ENCODE measurements at regions not wholly inside any gene's neighbourhood (a gene's known extent, or its start where the extent isn't known, plus 50 kb on each side); places are given as distances from the start of the nearest gene placed in this dataset.

DNA sequence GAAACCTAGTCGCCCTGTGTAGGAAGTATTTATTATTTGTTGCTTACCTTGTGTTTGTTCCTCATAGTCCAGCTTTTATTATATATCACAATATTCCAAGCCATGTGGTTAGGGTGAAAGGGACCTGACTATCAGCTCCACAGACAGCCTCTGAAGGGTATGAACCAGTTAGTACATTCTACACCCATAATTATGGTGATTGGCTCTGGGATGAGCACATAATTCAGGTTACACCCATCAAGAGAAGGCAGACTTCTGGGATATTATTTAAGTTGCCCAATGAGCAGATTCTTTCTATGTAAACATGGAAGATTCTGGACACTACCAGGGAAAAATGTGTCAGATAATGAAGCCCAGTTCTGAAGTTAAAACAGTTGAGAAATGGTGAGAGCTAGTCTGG is 168.0 kb downstream of the KIF4B start:
- no peak overlapping the region for H3K23ac ChIP-seq (ENCODE audit: insufficient read length)
- H3K14ac ChIP-seq (ENCODE audit: insufficient read length), result no peak overlapping the region
- no peak overlapping the region for H2BK20ac ChIP-seq (ENCODE audit: low read length)
- H2BK120ac ChIP-seq (replicated peaks; ENCODE audit: low read depth, low read length), result no peak overlapping the region
- WGBS, 2 experiments (ENCODE audit: extremely low coverage in 1 of 2, insufficient coverage in 1 of 2, insufficient read length in 1 of 2, insufficient replicate concordance in 2 of 2, low coverage in 1 of 2, low lambda C conversion rate in 2 of 2, missing lambda C conversion rate in 1 of 2), result 88% methylated on average over 1 of the region's 1 CpG; no CpG with 5 or more reads in 1 of the 2 experiments
- no peak overlapping the region for H3K4me2 ChIP-seq (ENCODE audit: insufficient read depth in 1 of 2, low read depth in 2 of 2, low read length in 2 of 2)
- no peak overlapping the region for H3K18ac ChIP-seq (ENCODE audit: extremely low read depth, low read length)
- no peak overlapping the region for H4K91ac ChIP-seq (replicated peaks; ENCODE audit: insufficient read length, low read length)
- no peak overlapping the region for H2BK12ac ChIP-seq (ENCODE audit: low read depth, low read length)
- TF ChIP-seq SIRT6 (IDR thresholded peaks at IDR 0.05; ENCODE audit: low read length) (no peak), TEAD4 (IDR thresholded peaks at IDR 0.05; ENCODE audit: low read depth, low read length) (no peak), FOSL1 (IDR thresholded peaks at IDR 0.05; ENCODE audit: insufficient read depth, low read depth, low read length) (no peak), PHF8 (conservative IDR thresholded peaks at IDR 0.05; ENCODE audit: low read depth, low read length) (no peak), CTBP2 (IDR thresholded peaks at IDR 0.05; ENCODE audit: borderline replicate concordance, insufficient read depth, insufficient read length, low read length) (no peak), YY1 (IDR thresholded peaks at IDR 0.05; ENCODE audit: low read depth, low read length) (no peak), RBBP5 (IDR thresholded peaks at IDR 0.05; ENCODE audit: borderline replicate concordance, low read depth, low read length) (no peak), SP2 (IDR thresholded peaks at IDR 0.05; ENCODE audit: low read length) (no peak), POLR2A (IDR thresholded peaks at IDR 0.05; ENCODE audit: control extremely low read depth in 1 of 2, low read depth in 2 of 2, low read length in 2 of 2) (no peak), NRF1 (IDR thresholded peaks at IDR 0.05; ENCODE audit: low read depth, low read length) (no peak), HDAC2 (IDR thresholded peaks at IDR 0.05; ENCODE audit: borderline replicate concordance in 1 of 2, low read depth in 2 of 2, low read length in 2 of 2) (no peak), JUN (IDR thresholded peaks at IDR 0.05; ENCODE audit: low read depth, low read length) (no peak), SP1 (IDR thresholded peaks at IDR 0.05; ENCODE audit: low read depth, low read length) (no peak), ASH2L (IDR thresholded peaks at IDR 0.05; ENCODE audit: low read length) (no peak)
- TF ChIP-seq, protein P1, sequence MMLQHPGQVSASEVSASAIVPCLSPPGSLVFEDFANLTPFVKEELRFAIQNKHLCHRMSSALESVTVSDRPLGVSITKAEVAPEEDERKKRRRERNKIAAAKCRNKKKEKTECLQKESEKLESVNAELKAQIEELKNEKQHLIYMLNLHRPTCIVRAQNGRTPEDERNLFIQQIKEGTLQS (IDR thresholded peaks at IDR 0.05; ENCODE audit: insufficient read depth, low read depth, low read length), result no peak
- H4K5ac ChIP-seq (ENCODE audit: insufficient read length, low read depth, low read length), result no peak overlapping the region
- no peaks in the 10 kb centered on the region for H3K4me1 ChIP-seq (replicated peaks in 1 of 4; ENCODE audit: control insufficient read depth in 3 of 4, insufficient read depth in 4 of 4, low read length in 3 of 4)
- FAIRE-seq (no peak), DNase-seq (ENCODE audit: low read depth in 1 of 2, low spot score in 2 of 2) (no peak)
- H3K56ac ChIP-seq (replicated peaks; ENCODE audit: insufficient read length, low read depth, low read length), result no peak overlapping the region
- no peak overlapping the region for H2AK5ac ChIP-seq (ENCODE audit: low read depth, low read length)
- H3K27me3 ChIP-seq (replicated peaks in 1 of 4; ENCODE audit: control insufficient read depth in 3 of 4, extremely low read depth in 1 of 4, insufficient read depth in 3 of 4, low read length in 3 of 4), result no peaks in the 10 kb centered on the region
- no peak overlapping the region for H2AFZ ChIP-seq (ENCODE audit: low read length)
- no peak overlapping the region for H3K9ac ChIP-seq (replicated peaks in 1 of 4; ENCODE audit: extremely low read depth in 1 of 4, low read depth in 3 of 4, low read length in 3 of 4)
- no peak overlapping the region for H3K4ac ChIP-seq (replicated peaks; ENCODE audit: insufficient read length, low read depth, low read length)
- ChIA-PET CTCF (ENCODE audit: partially characterized antibody) (interaction anchor here (1.8 to 2.2 kb wide), 2 partner anchors 42 to 80 kb away, joined by 5 to 6 read pairs; no protein-coding TSS in a partner anchor), POLR2A (ENCODE audit: partially characterized antibody) (no interaction called here)
- peaks cover 0 to 3% of the 10 kb centered on the region in 2 experiments; a peak in 1 of 4 replicates for H3K9me3 ChIP-seq (ENCODE audit: insufficient read depth in 2 of 2, low read depth in 1 of 2, low read length in 1 of 2)
- no peak overlapping the region for H2BK15ac ChIP-seq (ENCODE audit: low read length)
- no peak overlapping the region for H3K4me3 ChIP-seq (ENCODE audit: extremely low read depth in 1 of 4, insufficient read depth in 2 of 4, low read depth in 3 of 4, low read length in 4 of 4)
- H4K20me1 ChIP-seq (replicated peaks in 1 of 2; ENCODE audit: control insufficient read depth in 1 of 2, insufficient read depth in 2 of 2, low read length in 2 of 2), result no peaks in the 10 kb centered on the region
- H3K36me3 ChIP-seq (ENCODE audit: control insufficient read depth in 2 of 4, insufficient read depth in 4 of 4, low read length in 3 of 4), result no peaks in the 10 kb centered on the region
- no peaks in the 10 kb centered on the region for H3K79me2 ChIP-seq (ENCODE audit: control insufficient read depth in 1 of 2, insufficient read depth in 2 of 2, low read length in 2 of 2)
- H4K8ac ChIP-seq (ENCODE audit: extremely low read depth, insufficient read depth, low read length), result no peak overlapping the region
- no peaks in the 10 kb centered on the region for H3K79me1 ChIP-seq (ENCODE audit: low read depth, low read length)
- no peak overlapping the region for H3K27ac ChIP-seq (ENCODE audit: low read depth, low read length)
- H3K23me2 ChIP-seq (ENCODE audit: low read depth, low read length), result no peaks in the 10 kb centered on the region
- no peak overlapping the region for H2BK5ac ChIP-seq (ENCODE audit: low read depth, low read length)

Data from H1 (cell line).